IPS-20b (cell line): ENCODE measurements at regions not wholly inside any gene's neighbourhood (a gene's known extent, or its start where the extent isn't known, plus 50 kb on each side); places are given as distances from the start of the nearest gene placed in this dataset.

Source experiments
- H3K27ac ChIP-seq: one replicate; pipeline ENCODE4 v1.5.1; 2013; ENCODE audit warnings: low read length
- H3K27me3 ChIP-seq: 2 replicates; pipeline ENCODE4 v1.6.1; 2013; ENCODE audit warnings: mild to moderate bottlenecking, low read length, inconsistent platforms; ENCODE audit not compliant: insufficient read depth
- H3K36me3 ChIP-seq: 2 replicates; pipeline ENCODE4 v1.6.1; 2013; ENCODE audit warnings: low read depth, mild to moderate bottlenecking, inconsistent platforms, low read length, moderate library complexity; ENCODE audit not compliant: insufficient read depth
- H3K4me1 ChIP-seq: 2 replicates; pipeline ENCODE4 v1.6.1; 2013; ENCODE audit warnings: mild to moderate bottlenecking, control low read depth, inconsistent platforms, low read length, moderate library complexity; ENCODE audit not compliant: insufficient read depth
- H3K4me3 ChIP-seq: 2 replicates; pipeline ENCODE4 v1.5.1; 2013; ENCODE audit warnings: mild to moderate bottlenecking, low read length, inconsistent platforms
- H3K9ac ChIP-seq: 2 replicates; pipeline ENCODE4 v1.6.1; 2013; ENCODE audit warnings: low read depth, mild to moderate bottlenecking, inconsistent platforms, low read length, moderate library complexity
- H3K9me3 ChIP-seq: 2 replicates; pipeline ENCODE4 v1.6.1; 2013; ENCODE audit warnings: mild to moderate bottlenecking, low read depth, low read length, inconsistent platforms; ENCODE audit not compliant: insufficient read depth

- H3K4me1 ChIP-seq = no peaks in the 10 kb centered on the region
- no peaks in the 10 kb centered on the region for H3K36me3 ChIP-seq
Observed at GRCh38 chr1:117689997-117690625, 84.3 kb downstream of the TENT5C start.

GRCh38 chr1:117691942-117692341, 86.1 kb downstream of the TENT5C start:
- Histone ChIP-seq H3K27me3 (no peaks in the 10 kb centered on the region; the same call in 1 of the 2 replicates), H3K4me3 (no peak overlapping the region), H3K27ac (no peak overlapping the region), H3K4me1 (peaks cover 5% of the 10 kb centered on the region; the same call in 1 of the 2 replicates), H3K9me3 (no peaks in the 10 kb centered on the region), H3K9ac (no peak overlapping the region), H3K36me3 (no peaks in the 10 kb centered on the region)

More at GRCh38 chr1:117689997-117690625, 84.3 kb downstream of the TENT5C start:
- no peak overlapping the region for H3K9ac ChIP-seq
- no peaks in the 10 kb centered on the region; the same call in 1 of the 2 replicates for H3K27me3 ChIP-seq
- no peaks in the 10 kb centered on the region for H3K9me3 ChIP-seq
- no peak overlapping the region for H3K4me3 ChIP-seq
- no peak overlapping the region for H3K27ac ChIP-seq

GRCh38 chr1:117694543-117694942, 88.7 kb downstream of the TENT5C start:
- no peak overlapping the region for H3K4me3 ChIP-seq
- H3K9ac ChIP-seq = no peak overlapping the region
- no peaks in the 10 kb centered on the region; the same call in 1 of the 2 replicates for H3K27me3 ChIP-seq
- H3K27ac ChIP-seq = no peak overlapping the region
- H3K36me3 ChIP-seq = no peaks in the 10 kb centered on the region
- H3K4me1 ChIP-seq = peaks cover 5% of the 10 kb centered on the region; the same call in 1 of the 2 replicates
- H3K9me3 ChIP-seq = no peaks in the 10 kb centered on the region

GRCh38 chr1:117695796-117696490, 90.1 kb downstream of the TENT5C start:
- no peak overlapping the region for H3K9ac ChIP-seq
- no peak overlapping the region for H3K4me3 ChIP-seq
- no peaks in the 10 kb centered on the region for H3K9me3 ChIP-seq
- no peaks in the 10 kb centered on the region for H3K36me3 ChIP-seq
- H3K27me3 ChIP-seq = no peaks in the 10 kb centered on the region; the same call in 1 of the 2 replicates
- peaks cover 5% of the 10 kb centered on the region; the same call in 1 of the 2 replicates for H3K4me1 ChIP-seq
- no peak overlapping the region for H3K27ac ChIP-seq

GRCh38 chr1:117696561-117696960, 90.7 kb downstream of the TENT5C start:
- H3K4me1 ChIP-seq = peaks cover 5% of the 10 kb centered on the region; the same call in 1 of the 2 replicates
- no peak overlapping the region for H3K27ac ChIP-seq
- no peaks in the 10 kb centered on the region for H3K36me3 ChIP-seq
- H3K9me3 ChIP-seq = no peaks in the 10 kb centered on the region
- H3K27me3 ChIP-seq = no peaks in the 10 kb centered on the region; the same call in 1 of the 2 replicates
- H3K4me3 ChIP-seq = no peak overlapping the region
- no peak overlapping the region for H3K9ac ChIP-seq

- Histone ChIP-seq H3K36me3 (no peaks in the 10 kb centered on the region), H3K9me3 (no peaks in the 10 kb centered on the region), H3K27me3 (no peaks in the 10 kb centered on the region; the same call in 1 of the 2 replicates), H3K4me3 (no peak overlapping the region), H3K27ac (no peak overlapping the region), H3K4me1 (peaks cover 5% of the 10 kb centered on the region; the same call in 1 of the 2 replicates), H3K9ac (no peak overlapping the region)
Observed at GRCh38 chr1:117697220-117697781, 91.5 kb downstream of the TENT5C start.

GRCh38 chr1:117698398-117699160, 92.7 kb downstream of the TENT5C start:
- Histone ChIP-seq H3K27ac (no peak overlapping the region), H3K9me3 (no peaks in the 10 kb centered on the region), H3K4me1 (peaks cover 5% of the 10 kb centered on the region; the same call in 1 of the 2 replicates), H3K36me3 (no peaks in the 10 kb centered on the region), H3K27me3 (no peaks in the 10 kb centered on the region), H3K4me3 (no peak overlapping the region), H3K9ac (no peak overlapping the region)

- Histone ChIP-seq H3K4me1 (peaks cover 5% of the 10 kb centered on the region; the same call in 1 of the 2 replicates), H3K27me3 (no peaks in the 10 kb centered on the region), H3K27ac (no peak overlapping the region), H3K36me3 (no peaks in the 10 kb centered on the region), H3K9ac (no peak overlapping the region), H3K9me3 (no peaks in the 10 kb centered on the region), H3K4me3 (no peak overlapping the region)
Observed at GRCh38 chr1:117699953-117700352, 94.1 kb downstream of the TENT5C start.

- Histone ChIP-seq H3K4me1 (peaks cover 2% of the 10 kb centered on the region; the same call in 1 of the 2 replicates), H3K4me3 (no peak overlapping the region), H3K36me3 (no peaks in the 10 kb centered on the region), H3K27ac (no peak overlapping the region), H3K27me3 (no peaks in the 10 kb centered on the region), H3K9ac (no peak overlapping the region), H3K9me3 (no peaks in the 10 kb centered on the region)
Observed at GRCh38 chr1:117702654-117703053, 96.8 kb downstream of the TENT5C start.

- Histone ChIP-seq H3K4me3 (no peak overlapping the region), H3K27ac (no peak overlapping the region), H3K36me3 (no peaks in the 10 kb centered on the region), H3K9ac (no peak overlapping the region), H3K27me3 (no peaks in the 10 kb centered on the region), H3K4me1 (peaks cover 16% of the 10 kb centered on the region; the same call in 1 of the 2 replicates), H3K9me3 (no peaks in the 10 kb centered on the region)
Observed at GRCh38 chr1:117707371-117707770, 101.5 kb downstream of the TENT5C start.
